Upper lobe of right lung (tissue), 1 donor: ENCODE measurements at regions not wholly inside any gene's neighbourhood (a gene's known extent, or its start where the extent isn't known, plus 50 kb on each side); places are given as distances from the start of the nearest gene placed in this dataset.

Source experiments
- ATAC-seq: fragments of 200-7000 bp; cut with Tn5 transposase; one replicate; pipeline ENCODE4 v1.9.1; 2020; ENCODE audit warnings: mild to moderate bottlenecking, moderate library complexity
- DNase-seq: peaks from one replicate; pipeline ENCODE4 v3.0.0-alpha.2; 2020
- H3K27ac ChIP-seq: fragments of 200-600 bp; one replicate; pipeline ENCODE4 v1.8.0; 2022
- H3K27me3 ChIP-seq: fragments of 200-600 bp; one replicate; pipeline ENCODE4 v1.8.0; 2022; ENCODE audit warnings: mild to moderate bottlenecking
- H3K36me3 ChIP-seq: fragments of 200-600 bp; one replicate; pipeline ENCODE4 v1.8.0; 2022
- H3K4me1 ChIP-seq: fragments of 200-600 bp; one replicate; pipeline ENCODE4 v1.8.0; 2022
- H3K4me3 ChIP-seq: fragments of 200-600 bp; one replicate; pipeline ENCODE4 v1.8.0; 2022; ENCODE audit warnings: mild to moderate bottlenecking
- H3K9me3 ChIP-seq: fragments of 200-600 bp; one replicate; pipeline ENCODE4 v1.8.0; 2022
- CTCF ChIP-seq: fragments of 200-600 bp; IDR thresholded peaks from one replicate; pipeline ENCODE4 v1.8.0; 2022; ENCODE audit warnings: antibody characterized with exemption
- intact Hi-C: fragments of 100-400 bp; cut with DNase I; formaldehyde crosslinking; loops from one replicate; pipeline ENCODE4 v1.11.0; 2022
- donor health status: DM: no; HTN: yes; CAD: no; lungs with severe emphysema.

- DNase-seq (no peak), ATAC-seq (no peak)
- Histone ChIP-seq H3K4me1 (peaks cover 4% of the 10 kb centered on the region), H3K36me3 (no peaks in the 10 kb centered on the region), H3K27me3 (no peaks in the 10 kb centered on the region), H3K27ac (no peak overlapping the region), H3K4me3 (no peak overlapping the region), H3K9me3 (no peaks in the 10 kb centered on the region)
- TF ChIP-seq CTCF = no peak
- intact Hi-C loops = no loop called here
Measured at GRCh38 chr5:68533051-68533450, 317.5 kb downstream of the PIK3R1 start.

GRCh38 chr5:68533571-68534084 is 318.1 kb downstream of the PIK3R1 start:
- intact Hi-C loops = no loop called here
- Histone ChIP-seq H3K4me1 (peaks cover 4% of the 10 kb centered on the region), H3K36me3 (no peaks in the 10 kb centered on the region), H3K9me3 (no peaks in the 10 kb centered on the region), H3K4me3 (no peak overlapping the region), H3K27ac (no peak overlapping the region), H3K27me3 (no peaks in the 10 kb centered on the region)
- ATAC-seq (no peak), DNase-seq (no peak)
- TF ChIP-seq CTCF = no peak

GRCh38 chr5:68534131-68534940 is 318.8 kb downstream of the PIK3R1 start:
- TF ChIP-seq CTCF = no peak
- H3K27ac ChIP-seq = no peak overlapping the region
- no peak for DNase-seq
- H3K4me1 ChIP-seq = peaks cover 4% of the 10 kb centered on the region
- no peak overlapping the region for H3K4me3 ChIP-seq
- no peaks in the 10 kb centered on the region for H3K36me3 ChIP-seq
- intact Hi-C loops = no loop called here
- ATAC-seq = no peak
- no peaks in the 10 kb centered on the region for H3K9me3 ChIP-seq
- no peaks in the 10 kb centered on the region for H3K27me3 ChIP-seq

- no peak for TF ChIP-seq CTCF
- H3K4me3 ChIP-seq = no peak overlapping the region
- no peak for DNase-seq
- H3K36me3 ChIP-seq = no peaks in the 10 kb centered on the region
- H3K27ac ChIP-seq = no peak overlapping the region
- H3K9me3 ChIP-seq = no peaks in the 10 kb centered on the region
- H3K4me1 ChIP-seq = peaks cover 4% of the 10 kb centered on the region
- ATAC-seq = no peak
- no peaks in the 10 kb centered on the region for H3K27me3 ChIP-seq
- intact Hi-C loops = no loop called here
Measured at GRCh38 chr5:68534956-68535520, 319.5 kb downstream of the PIK3R1 start.

GRCh38 chr5:68538814-68539420 is 323.4 kb downstream of the PIK3R1 start:
- no peak for TF ChIP-seq CTCF
- Histone ChIP-seq H3K4me1 (peaks cover 4% of the 10 kb centered on the region), H3K4me3 (no peak overlapping the region), H3K27ac (no peak overlapping the region), H3K36me3 (no peaks in the 10 kb centered on the region), H3K27me3 (no peaks in the 10 kb centered on the region), H3K9me3 (no peaks in the 10 kb centered on the region)
- ATAC-seq (no peak), DNase-seq (no peak)
- intact Hi-C loops = no loop called here
